D721Med (cell line): ENCODE measurements at regions not wholly inside any gene's neighbourhood (a gene's known extent, or its start where the extent isn't known, plus 50 kb on each side); places are given as distances from the start of the nearest gene placed in this dataset.
"Not testable (repeated sequence)": the region's sequence is repeated elsewhere in the genome, so short reads cannot be mapped to it uniquely, and the experiment has no call there.

ENCODE experiments used
- DNase-seq: peaks from one replicate; pipeline ENCODE4 v3.0.0; 2011; ENCODE audit warnings: low spot score; ENCODE audit not compliant: insufficient read length
- FAIRE-seq: peaks from 2 replicates; lab custom pipeline; 2011; peaks lifted over from hg19 to GRCh38; lab: Jason Lieb, UNC
- CTCF ChIP-seq: IDR thresholded peaks from 2 replicates; pipeline ENCODE4 v1.5.1; 2012; ENCODE audit warnings: mild to moderate bottlenecking, control low read depth; ENCODE audit not compliant: insufficient read depth; ENCODE audit errors: missing control alignments

GRCh38 chr1:220475608-220476007 lies 52.3 kb upstream of the MARK1 start:
- FAIRE-seq, DNase-seq: not testable (repeated sequence)

- DNase-seq, FAIRE-seq: not testable (repeated sequence)
Observed at GRCh38 chr1:220475141-220475540, 52.8 kb upstream of the MARK1 start.

GRCh38 chr1:220473440-220473839 lies 54.5 kb upstream of the MARK1 start:
- no peak for FAIRE-seq
- no peak for TF ChIP-seq CTCF

GRCh38 chr1:220462752-220463151 lies 65.2 kb upstream of the MARK1 start:
- no peak for DNase-seq
- FAIRE-seq: no peak
- no peak for TF ChIP-seq CTCF

More at GRCh38 chr1:220473440-220473839, 54.5 kb upstream of the MARK1 start:
- no peak for DNase-seq

GRCh38 chr1:220458936-220459335 lies 69.0 kb upstream of the MARK1 start:
- DNase-seq: no peak
- no peak for FAIRE-seq
- no peak for TF ChIP-seq CTCF

GRCh38 chr1:220457957-220458609 lies 69.9 kb upstream of the MARK1 start:
- DNase-seq: no peak
- no peak for FAIRE-seq
- no peak for TF ChIP-seq CTCF

GRCh38 chr1:220455559-220455958 lies 72.4 kb upstream of the MARK1 start:
- FAIRE-seq: no peak

More at GRCh38 chr1:220455559-220455958, 72.4 kb upstream of the MARK1 start:
- no peak for TF ChIP-seq CTCF
- no peak for DNase-seq
